ENCODE measurements at regions not wholly inside any gene's neighbourhood (a gene's known extent, or its start where the extent isn't known, plus 50 kb on each side); places are given as distances from the start of the nearest gene placed in this dataset.
"Not testable (repeated sequence)": the region's sequence is repeated elsewhere in the genome, so short reads cannot be mapped to it uniquely, and the experiment has no call there.

DNA sequence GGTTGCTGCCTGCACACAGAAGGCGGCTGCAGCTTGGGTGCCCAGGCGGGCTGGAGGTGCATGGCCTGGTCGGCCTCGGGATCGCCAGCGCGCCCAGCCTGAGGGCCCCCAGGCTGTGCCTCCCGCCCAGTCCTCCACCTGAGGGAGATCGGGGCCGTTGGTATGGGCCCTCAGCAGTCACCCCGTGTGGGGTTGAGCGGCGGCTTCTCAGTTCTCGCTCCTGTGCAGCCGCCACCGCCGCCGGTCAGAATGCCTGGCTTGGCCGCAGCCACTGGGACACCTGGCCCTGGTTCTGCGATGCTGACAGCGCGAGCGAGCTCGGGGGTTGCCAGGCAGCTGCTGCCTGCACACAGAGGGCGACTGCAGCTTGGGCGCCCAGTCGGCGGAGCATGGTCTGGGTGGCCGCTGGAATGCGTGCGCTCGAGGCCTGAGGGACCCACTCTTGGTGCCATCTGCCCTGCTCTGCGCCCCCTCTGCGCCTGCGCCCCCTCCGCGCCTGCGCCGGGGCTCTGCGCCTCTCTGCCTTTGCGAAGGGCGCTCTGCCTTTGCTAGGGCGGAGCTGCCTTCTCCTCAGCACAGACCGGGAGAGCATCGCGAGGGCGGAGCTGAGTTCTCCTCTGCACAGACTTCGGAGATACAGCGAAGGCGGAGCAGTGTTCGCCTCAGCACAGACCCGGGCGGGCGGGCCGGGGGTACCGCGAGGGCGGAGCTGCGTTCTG lies 84.6 kb upstream of the ZNG1F start:
- peak; percentile 48 for DNase-seq (ENCODE audit: low read depth)

DNA sequence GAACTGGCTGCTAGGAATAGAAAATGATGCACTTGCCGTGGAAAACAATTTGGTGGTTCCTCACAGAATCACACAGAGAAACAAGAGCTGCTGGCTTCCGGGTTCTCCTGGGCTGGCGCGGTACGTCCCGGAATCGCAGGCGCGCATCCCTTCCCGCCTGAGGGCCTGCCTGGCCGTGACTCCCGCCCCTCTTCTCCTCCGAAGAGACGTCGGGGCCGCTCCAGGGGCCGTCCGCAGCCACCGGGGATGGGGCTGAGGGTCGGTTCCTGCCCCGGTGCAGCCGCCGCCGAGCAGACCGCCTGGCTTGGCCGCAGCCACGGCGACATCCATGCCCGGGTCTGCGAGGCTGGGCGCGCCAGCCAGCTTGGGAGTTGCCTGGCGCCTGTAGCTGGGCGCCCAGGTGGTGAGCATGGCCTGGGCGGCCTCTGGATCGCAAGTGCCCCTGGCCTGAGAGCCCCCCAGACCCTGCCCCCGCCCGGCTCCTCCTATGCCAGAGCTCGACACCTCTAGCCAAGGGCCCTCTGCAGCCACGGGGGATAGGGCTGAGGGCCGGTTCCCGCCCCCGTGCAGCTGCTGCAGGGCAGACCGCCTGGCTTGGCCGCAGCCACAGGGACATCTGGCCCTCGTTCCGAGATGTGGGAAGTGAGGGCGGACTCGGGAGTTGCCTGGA lies 83.9 kb upstream of the ZNG1F start:
- not testable (repeated sequence) for DNase-seq (ENCODE audit: low read depth)

DNA sequence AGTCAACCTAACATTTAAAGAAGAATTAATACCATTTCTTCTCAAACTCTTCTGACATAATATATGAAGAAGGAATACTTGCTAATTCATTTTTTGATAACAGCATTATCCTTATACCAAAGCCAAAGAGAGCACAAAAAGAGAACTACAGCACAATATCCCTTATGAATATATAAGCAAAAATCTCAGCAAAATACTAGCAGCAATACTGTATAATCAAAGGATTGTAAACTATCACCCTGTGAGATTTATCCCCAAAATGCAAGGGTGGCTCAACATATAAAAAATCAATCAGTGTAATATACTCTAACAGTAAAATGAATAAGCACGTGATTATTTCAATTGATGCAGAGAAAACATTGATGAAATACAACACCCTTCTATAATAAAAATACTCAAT lies 81.9 kb upstream of the ZNG1F start:
- DNase-seq (ENCODE audit: low read depth), result not testable (repeated sequence)

DNA sequence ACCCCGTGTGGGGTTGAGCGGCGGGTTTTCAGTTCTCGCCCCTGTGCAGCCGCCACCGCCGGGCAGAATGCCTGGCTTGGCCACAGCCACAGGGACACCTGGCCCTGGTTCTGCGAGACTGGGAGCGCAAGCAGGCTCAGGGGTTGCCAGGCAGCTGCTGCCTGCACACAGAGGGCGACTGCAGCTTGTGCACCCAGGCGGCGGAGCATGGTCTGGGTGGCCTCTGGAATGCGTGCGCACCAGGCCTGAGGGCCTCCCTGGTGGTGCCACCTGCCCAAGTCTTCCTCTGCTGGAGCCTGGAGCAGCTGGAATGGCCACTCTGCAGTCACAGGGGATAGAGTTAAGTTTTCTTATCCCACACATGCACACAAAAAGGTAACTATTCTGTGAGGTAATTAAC lies 80.4 kb upstream of the ZNG1F start:
- DNase-seq (ENCODE audit: low read depth), result not testable (repeated sequence)

DNA sequence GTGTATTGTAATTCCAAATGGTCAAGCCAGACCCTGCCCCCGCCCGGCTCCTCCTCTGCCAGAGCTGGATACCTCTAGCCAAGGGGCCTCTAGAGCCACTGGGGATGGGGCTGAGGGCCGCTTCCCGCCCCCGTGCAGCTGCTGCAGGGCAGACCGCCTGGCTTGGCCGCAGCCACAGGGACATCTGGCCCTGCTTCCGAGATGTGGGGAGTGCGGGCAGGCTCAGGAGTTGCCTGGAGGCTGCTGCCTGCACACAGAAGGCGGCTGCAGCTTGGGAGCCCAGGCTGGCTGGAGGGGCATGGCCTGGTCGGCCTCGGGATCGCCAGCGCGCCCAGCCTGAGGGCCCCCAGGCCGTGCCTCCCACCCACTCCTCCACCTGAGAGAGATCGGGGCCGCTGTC lies 79.9 kb upstream of the ZNG1F start:
- DNase-seq (ENCODE audit: low read depth), result not testable (repeated sequence)

DNA sequence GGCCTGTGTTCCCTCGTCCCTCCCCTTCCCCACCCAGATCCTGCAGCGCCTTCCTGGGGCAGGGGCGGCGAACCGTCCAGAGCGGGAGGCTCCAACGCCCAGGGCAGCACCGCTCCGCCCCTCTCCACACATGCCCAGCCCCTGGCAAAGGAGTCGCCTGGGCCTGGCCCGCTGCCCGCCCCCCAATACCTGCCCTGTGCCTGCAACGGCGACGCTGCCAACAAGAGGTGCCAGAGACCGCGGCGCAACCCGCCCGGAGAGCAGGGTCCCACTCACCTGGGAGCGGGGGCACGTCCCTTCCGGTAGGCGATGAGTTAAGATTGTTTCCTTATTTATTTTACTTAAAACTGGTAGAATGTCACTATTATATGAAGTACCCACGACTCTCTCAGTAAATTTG lies 77.5 kb upstream of the ZNG1F start:
- DNase-seq (ENCODE audit: low read depth), result not testable (repeated sequence)

DNA sequence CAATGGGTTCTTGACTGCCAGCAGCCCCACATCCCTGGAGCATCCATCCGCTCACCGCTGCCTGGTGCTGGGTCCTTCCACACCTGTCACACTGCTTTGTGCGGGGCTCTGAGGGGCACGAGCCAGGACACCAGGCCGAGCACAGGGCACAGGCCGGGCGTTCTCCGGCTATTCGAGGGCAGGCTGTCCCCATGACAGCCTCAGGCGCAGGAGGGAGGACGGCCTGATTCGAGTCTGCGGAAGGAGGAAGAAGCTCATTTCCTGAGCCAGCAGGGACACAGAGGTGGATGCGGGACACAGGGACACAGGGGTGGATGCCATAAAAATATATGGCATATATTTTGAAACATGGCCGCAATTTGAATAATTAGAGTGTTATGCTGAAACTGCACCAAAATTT lies 76.9 kb upstream of the ZNG1F start:
- DNase-seq (ENCODE audit: low read depth), result not testable (repeated sequence)

DNA sequence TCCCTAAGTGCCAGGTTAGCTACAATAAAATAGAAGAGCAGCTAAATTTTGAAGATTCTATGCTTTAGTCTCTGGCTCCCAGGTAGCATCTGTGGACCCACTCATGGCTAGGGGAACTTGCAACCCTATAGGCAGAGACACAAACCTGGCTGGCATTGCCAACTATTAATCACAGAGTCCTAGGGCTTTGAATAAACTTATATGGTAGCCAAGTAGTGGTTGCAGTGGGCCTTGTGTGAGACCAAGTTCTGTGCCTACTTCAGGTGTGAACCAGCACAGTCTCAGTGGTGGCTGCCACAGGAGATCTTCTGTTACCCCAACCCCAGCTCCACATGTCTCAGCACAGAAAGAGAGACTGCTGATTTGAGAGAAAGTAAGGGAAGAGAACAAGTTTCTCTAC lies 62.9 kb upstream of the ZNG1F start:
- not testable (repeated sequence) for DNase-seq (ENCODE audit: low read depth)

DNA sequence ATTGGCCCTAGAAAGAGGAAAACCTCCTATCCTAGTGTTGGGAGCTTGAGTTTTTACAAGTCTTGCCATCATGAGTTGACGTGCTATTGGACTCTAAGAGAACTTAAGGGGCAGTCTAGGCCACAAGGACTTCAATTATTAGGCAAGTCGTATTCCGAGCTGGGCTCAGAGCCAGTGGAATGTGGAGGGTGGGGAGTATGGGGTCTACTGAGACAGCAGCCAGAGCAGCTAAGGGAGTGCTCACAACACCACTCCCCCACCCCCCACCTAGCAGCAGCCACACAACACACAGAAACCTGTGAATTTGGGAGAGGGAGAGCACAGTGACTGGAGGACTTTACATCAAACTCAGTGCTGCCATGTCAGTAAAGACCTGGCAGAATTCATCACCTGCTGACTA lies 62.0 kb upstream of the ZNG1F start:
- not testable (repeated sequence) for DNase-seq (ENCODE audit: low read depth)

DNA sequence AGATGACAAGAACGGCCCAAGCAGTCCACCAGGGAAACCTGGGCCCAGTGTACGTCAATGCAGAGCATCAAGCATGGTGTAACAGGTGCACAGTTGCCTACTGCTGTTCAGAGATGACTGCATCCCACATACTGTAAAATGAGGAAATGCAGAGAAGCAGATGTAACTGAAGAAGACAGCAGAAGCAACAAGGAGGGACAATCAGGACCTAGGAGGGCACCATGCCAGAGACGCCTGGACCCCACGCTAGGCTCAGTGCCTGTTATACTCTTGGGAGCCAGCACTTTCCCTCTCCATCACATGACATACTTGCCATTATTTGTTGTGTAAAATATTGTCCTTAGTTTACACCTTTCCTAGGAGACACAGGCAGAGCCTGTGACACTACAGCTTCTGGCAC lies 57.6 kb upstream of the ZNG1F start:
- DNase-seq (ENCODE audit: low read depth), result not testable (repeated sequence)
